HepG2 (cell line): ENCODE measurements at regions not wholly inside any gene's neighbourhood (a gene's known extent, or its start where the extent isn't known, plus 50 kb on each side); places are given as distances from the start of the nearest gene placed in this dataset.

Experiments used
- ARHGAP35 ChIP-seq: sonication (generic); formaldehyde crosslinking; IDR thresholded peaks from 2 replicates; pipeline ENCODE4 v1.9.0; 2022; ENCODE audit warnings: mild to moderate bottlenecking, inconsistent platforms, moderate library complexity, missing genetic modification reagents, borderline replicate concordance
- ARID5B ChIP-seq: IDR thresholded peaks from 2 replicates; pipeline ENCODE4 v1.4.0; 2020; ENCODE audit warnings: mild to moderate bottlenecking, missing genetic modification reagents
- BRCA1 ChIP-seq: sonication (generic); formaldehyde crosslinking; IDR thresholded peaks from 2 replicates; pipeline ENCODE4 v1.4.0; 2020; ENCODE audit warnings: missing genetic modification reagents
- FOXA3 ChIP-seq: IDR thresholded peaks from 2 replicates; pipeline ENCODE4 v1.6.1; 2016; ENCODE audit warnings: missing genetic modification reagents, missing compliant biosample characterization
- FOXJ3 ChIP-seq: sonication (generic); formaldehyde crosslinking; IDR thresholded peaks from 2 replicates; pipeline ENCODE4 v1.4.0; 2020; ENCODE audit warnings: missing genetic modification reagents, mild to moderate bottlenecking, borderline replicate concordance
- HDAC2 ChIP-seq: sonication (generic); formaldehyde crosslinking; IDR thresholded peaks from 2 replicates; pipeline ENCODE4 v1.4.0; 2020; ENCODE audit warnings: missing genetic modification reagents
- HNF4A ChIP-seq: sonication (generic); formaldehyde crosslinking; IDR thresholded peaks from 2 replicates; pipeline ENCODE4 v1.4.0; 2020; ENCODE audit warnings: missing genetic modification reagents
- KLF16 ChIP-seq, 2 experiments: sonication (generic) in 1 of 2; formaldehyde crosslinking in 1 of 2; IDR thresholded peaks; 2 replicates each; pipeline versions ENCODE4 v1.6.1 to v1.8.0; 2016 to 2023; ENCODE audit warnings: missing genetic modification reagents in 2 of 2, missing compliant biosample characterization in 1 of 2
- MTA3 ChIP-seq: sonication (generic); formaldehyde crosslinking; IDR thresholded peaks from 2 replicates; pipeline ENCODE4 v1.4.0; 2020; ENCODE audit warnings: missing genetic modification reagents
- NFATC3 ChIP-seq: sonication (generic); formaldehyde crosslinking; IDR thresholded peaks from 2 replicates; pipeline ENCODE4 v1.5.1; 2020; ENCODE audit warnings: mild to moderate bottlenecking, missing genetic modification reagents
- PTBP1 ChIP-seq: fragments of 200-400 bp; formaldehyde crosslinking; IDR thresholded peaks from 2 replicates; pipeline ENCODE4 v1.6.1; 2018; ENCODE audit warnings: low read length, low read depth; ENCODE audit not compliant: poor library complexity, severe bottlenecking
- SAFB2 ChIP-seq: sonication (generic); formaldehyde crosslinking; IDR thresholded peaks from 2 replicates; pipeline ENCODE4 v1.5.1; 2020; ENCODE audit warnings: missing genetic modification reagents, low read depth, mild to moderate bottlenecking, borderline replicate concordance
- SALL2 ChIP-seq: sonication (generic); formaldehyde crosslinking; IDR thresholded peaks from 2 replicates; pipeline ENCODE4 v1.8.1; 2023; ENCODE audit warnings: mild to moderate bottlenecking, missing genetic modification reagents, inconsistent platforms
- TAF15 ChIP-seq: fragments of 200-400 bp; formaldehyde crosslinking; IDR thresholded peaks from one replicate; pipeline ENCODE4 v1.6.1; 2018; ENCODE audit warnings: mild to moderate bottlenecking, low read depth, low read length; ENCODE audit not compliant: poor library complexity, severe bottlenecking
- TBX3 ChIP-seq: fragments of 450-650 bp; IDR thresholded peaks from 2 replicates; pipeline ENCODE4 v1.6.1; 2017; ENCODE audit warnings: antibody characterized with exemption, mild to moderate bottlenecking, inconsistent platforms, borderline replicate concordance
- ZBTB42 ChIP-seq: sonication (generic); formaldehyde crosslinking; IDR thresholded peaks from 2 replicates; pipeline ENCODE4 v1.5.0; 2020; ENCODE audit warnings: mild to moderate bottlenecking, missing genetic modification reagents
- ZGPAT ChIP-seq: IDR thresholded peaks from 2 replicates; pipeline ENCODE4 v1.6.1; 2016; ENCODE audit warnings: mild to moderate bottlenecking
- ZNF143 ChIP-seq: sonication (generic); formaldehyde crosslinking; IDR thresholded peaks from 2 replicates; pipeline ENCODE4 v1.4.0; 2020; ENCODE audit warnings: missing genetic modification reagents
- ZNF549 ChIP-seq: sonication (generic); formaldehyde crosslinking; IDR thresholded peaks from 2 replicates; pipeline ENCODE4 v1.5.0; 2020; ENCODE audit warnings: missing genetic modification reagents
- ZNF550 ChIP-seq: sonication (generic); formaldehyde crosslinking; IDR thresholded peaks from 2 replicates; pipeline ENCODE4 v1.4.0; 2020; ENCODE audit warnings: mild to moderate bottlenecking, missing genetic modification reagents, borderline replicate concordance
- ZNF552 ChIP-seq: sonication (generic); formaldehyde crosslinking; IDR thresholded peaks from 2 replicates; pipeline ENCODE4 v1.9.0; 2022; ENCODE audit warnings: missing genetic modification reagents, mild to moderate bottlenecking, borderline replicate concordance
- ZNF629 ChIP-seq: sonication (generic); formaldehyde crosslinking; conservative IDR thresholded peaks from 2 replicates; pipeline ENCODE4 v1.5.0; 2020; ENCODE audit warnings: missing genetic modification reagents
- ZNF703 ChIP-seq: sonication (generic); formaldehyde crosslinking; IDR thresholded peaks from 2 replicates; pipeline ENCODE4 v1.5.1; 2020; ENCODE audit warnings: missing genetic modification reagents, mild to moderate bottlenecking, moderate library complexity, borderline replicate concordance
- ZNF775 ChIP-seq: sonication (generic); formaldehyde crosslinking; IDR thresholded peaks from 2 replicates; pipeline ENCODE4 v1.4.0; 2020; ENCODE audit warnings: missing genetic modification reagents, mild to moderate bottlenecking, moderate library complexity, borderline replicate concordance

- TF ChIP-seq ZNF629 (CRISPR knock-in tag) (peak; percentile 88), ARID5B (CRISPR knock-in tag) (peak; percentile 99), TAF15 (no peak), ZNF143 (no peak), ZNF549 (CRISPR knock-in tag) (no peak), MTA3 (CRISPR knock-in tag) (no peak), NFATC3 (CRISPR knock-in tag) (0 out of 2 replicates have a peak, but pooled peaks have one; percentile 43), HDAC2 (CRISPR knock-in tag) (peak; percentile 99), BRCA1 (CRISPR knock-in tag) (peak; percentile 83), KLF16 (CRISPR knock-in tag; IDR thresholded peaks at IDR 0.05) (peak in 1 of 2 experiments; percentile 74; a peak in 1 of 4 replicates), ZBTB42 (CRISPR knock-in tag) (no peak), FOXJ3 (CRISPR knock-in tag) (peak; percentile 96), ZNF775 (peak; percentile 20; the same call in 1 of the 2 replicates), SAFB2 (0 out of 2 replicates have a peak, but pooled peaks have one; percentile 54), ZNF550 (CRISPR knock-in tag) (no peak), ZGPAT (CRISPR knock-in tag) (peak; percentile 94), PTBP1 (no peak), ZNF703 (CRISPR knock-in tag) (no peak), ARHGAP35 (0 out of 2 replicates have a peak, but pooled peaks have one; percentile 33), TBX3 (peak; percentile 68; the same call in 1 of the 2 replicates), FOXA3 (CRISPR knock-in tag) (peak; percentile 100), SALL2 (CRISPR knock-in tag) (0 out of 2 replicates have a peak, but pooled peaks have one; percentile 74), HNF4A (CRISPR knock-in tag) (peak; percentile 97), ZNF552 (CRISPR knock-in tag) (peak; percentile 91)
These were observed 78.6 kb upstream of the SLC22A16 start (continued) for GRCh38 chr6:110554966-110555460.
